ENCODE measurements at regions not wholly inside any gene's neighbourhood (a gene's known extent, or its start where the extent isn't known, plus 50 kb on each side); places are given as distances from the start of the nearest gene placed in this dataset.
"Not testable (repeated sequence)": the region's sequence is repeated elsewhere in the genome, so short reads cannot be mapped to it uniquely, and the experiment has no call there.

DNA sequence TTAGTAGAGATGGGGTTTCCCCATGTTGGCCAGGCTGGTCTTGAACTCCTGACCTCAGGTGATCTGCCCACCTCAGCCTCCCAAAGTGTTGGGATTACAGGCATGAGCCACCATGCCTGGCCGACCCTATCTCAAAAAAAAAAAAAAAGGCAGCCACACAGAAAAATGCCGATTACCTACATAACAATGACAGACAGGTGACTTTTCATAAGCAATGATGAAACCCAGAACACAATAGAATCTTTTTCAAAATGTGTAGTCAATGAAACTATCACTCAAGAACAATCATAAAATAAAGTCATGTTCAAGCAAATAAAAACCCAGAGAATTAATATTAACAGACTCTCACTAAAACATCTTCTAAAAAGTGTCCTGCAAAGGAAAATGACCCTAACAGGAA lies 135.6 kb upstream of the MVB12B start:
- DNase-seq = not testable (repeated sequence)

DNA sequence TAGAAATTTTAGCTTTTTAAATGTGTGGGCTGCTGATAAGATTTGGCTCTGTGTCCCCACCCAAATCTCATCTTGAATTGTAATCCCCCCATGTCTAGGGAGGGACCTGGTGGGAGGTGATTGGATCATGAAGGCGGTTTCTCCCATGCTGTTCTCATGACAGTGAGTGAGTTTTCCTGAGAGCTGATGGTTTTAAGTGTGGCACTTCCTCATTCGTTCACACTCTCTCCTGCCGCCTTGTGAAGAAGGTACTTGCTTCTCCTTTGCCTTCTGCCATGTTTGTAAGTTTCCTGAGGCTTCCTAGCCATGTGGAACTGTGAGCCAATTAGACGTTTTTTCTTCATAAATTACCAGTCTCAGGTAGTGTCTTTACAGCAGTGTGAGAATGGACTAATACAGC lies 127.8 kb upstream of the MVB12B start:
- no peak for DNase-seq

DNA sequence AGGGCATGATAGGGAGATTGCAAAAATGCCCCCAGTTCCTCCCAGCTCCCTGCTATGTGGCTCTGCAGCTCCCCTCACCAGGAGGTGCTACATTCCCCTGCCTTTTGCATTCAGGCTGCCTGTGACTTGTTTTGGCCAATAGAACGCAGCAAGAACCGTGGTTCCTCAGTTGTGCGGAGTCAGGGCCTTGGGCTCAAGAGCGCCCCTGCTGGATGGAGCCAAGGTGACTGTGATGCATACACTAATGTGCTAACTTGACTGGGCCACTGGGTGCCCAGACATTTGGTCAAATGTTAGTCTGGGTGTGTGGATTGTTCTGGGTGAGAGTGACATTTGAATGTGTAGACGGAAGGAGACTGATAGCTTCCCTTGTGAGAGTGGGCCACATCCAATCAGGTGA lies 123.3 kb upstream of the MVB12B start:
- no peak for DNase-seq

DNA sequence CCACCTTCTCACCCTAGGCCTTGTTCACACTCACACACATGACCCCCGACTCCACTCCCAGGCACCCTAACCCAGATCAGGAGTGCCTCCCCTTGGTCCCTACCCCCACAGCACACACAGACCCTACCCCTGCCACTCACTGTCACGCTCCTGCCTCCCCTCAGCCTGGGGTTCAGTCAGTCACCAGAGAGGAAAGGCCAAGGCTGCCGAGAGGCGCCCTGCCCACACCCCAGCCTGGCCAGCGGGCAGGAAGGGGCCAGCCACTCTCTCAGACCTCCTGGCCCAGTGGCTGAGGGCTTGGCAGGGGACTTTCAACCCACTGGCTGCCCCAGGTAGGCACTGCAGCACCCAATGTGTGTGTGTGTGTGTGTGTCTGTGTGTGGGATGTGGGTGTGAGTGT lies 122.4 kb upstream of the MVB12B start:
- no peak for DNase-seq

DNA sequence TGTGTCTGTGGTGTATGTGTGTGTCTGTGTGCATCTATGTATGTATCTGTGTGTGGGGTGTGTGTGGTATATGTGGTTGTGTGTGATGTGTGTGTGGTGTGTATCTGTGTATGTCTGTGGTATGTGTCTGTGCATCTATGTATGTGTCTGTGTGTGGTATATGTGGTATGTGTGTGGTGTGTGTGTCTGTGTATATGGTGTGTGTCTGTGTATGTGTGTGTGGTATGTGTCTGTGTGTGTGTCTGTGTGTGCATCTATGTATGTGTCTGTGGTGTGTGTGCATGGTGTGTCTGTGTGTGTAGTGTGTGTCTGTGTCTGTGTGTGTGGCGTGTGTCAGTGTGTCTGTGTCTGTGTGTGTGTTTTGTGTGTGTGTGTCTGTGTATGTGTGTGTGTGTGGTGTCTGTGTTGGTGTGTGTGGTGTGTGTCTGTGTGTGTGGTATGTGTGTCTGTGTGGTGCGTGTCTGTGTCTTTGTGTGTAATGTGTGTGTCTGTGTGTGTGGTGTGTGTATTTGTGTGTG lies 121.9 kb upstream of the MVB12B start:
- no peak for DNase-seq

DNA sequence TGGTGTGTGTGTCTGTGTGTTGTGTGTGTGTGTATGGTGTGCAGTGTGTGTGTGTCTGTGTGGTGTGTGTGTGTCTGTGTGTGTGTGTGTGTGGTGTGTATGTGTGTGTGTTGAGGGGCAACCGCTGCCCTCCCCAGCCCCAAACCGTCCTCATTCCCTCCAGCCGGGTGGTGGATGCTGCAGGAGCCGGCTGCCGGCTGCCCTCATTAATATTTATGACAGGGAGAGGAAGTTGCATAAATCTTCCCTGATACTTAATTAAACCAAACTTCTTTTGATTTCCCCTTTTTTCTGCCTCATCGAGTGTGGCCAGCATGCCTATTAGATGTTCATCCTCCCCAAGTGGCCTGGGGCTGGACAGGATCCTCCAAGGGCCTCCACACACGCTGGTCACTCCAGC lies 121.4 kb upstream of the MVB12B start:
- DNase-seq = no peak

DNA sequence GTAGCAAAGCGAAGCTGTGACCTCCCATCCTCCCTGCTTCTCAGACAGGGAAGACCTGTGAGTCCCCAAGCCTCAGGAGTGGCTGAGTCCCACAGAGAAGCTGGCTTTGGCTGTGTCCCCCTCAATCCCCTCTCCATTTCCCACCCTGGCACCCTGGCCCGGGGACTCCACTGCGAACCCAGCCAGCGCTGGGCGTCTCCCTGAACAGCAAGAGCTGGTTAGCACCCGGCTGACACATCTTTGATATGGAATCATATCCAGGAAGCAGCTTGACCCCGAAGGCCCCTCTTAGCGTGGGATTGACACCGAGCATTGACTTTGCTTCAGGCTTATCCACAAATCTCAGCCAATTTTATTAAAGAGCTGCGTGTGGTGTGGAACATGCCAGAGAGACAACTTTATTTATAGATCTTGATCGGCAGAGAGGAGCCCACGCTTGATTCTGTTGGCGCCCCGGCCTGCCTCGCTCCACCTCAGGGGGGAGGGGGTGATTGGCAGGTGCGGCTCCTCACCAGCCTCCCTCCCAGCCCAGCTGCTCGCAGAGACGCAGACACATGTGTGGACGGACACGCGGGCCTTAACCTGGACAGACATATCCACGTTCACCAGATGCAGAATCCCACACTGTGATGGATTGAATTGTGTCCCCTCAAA lies 120.7 kb upstream of the MVB12B start:
- DNase-seq = no peak

DNA sequence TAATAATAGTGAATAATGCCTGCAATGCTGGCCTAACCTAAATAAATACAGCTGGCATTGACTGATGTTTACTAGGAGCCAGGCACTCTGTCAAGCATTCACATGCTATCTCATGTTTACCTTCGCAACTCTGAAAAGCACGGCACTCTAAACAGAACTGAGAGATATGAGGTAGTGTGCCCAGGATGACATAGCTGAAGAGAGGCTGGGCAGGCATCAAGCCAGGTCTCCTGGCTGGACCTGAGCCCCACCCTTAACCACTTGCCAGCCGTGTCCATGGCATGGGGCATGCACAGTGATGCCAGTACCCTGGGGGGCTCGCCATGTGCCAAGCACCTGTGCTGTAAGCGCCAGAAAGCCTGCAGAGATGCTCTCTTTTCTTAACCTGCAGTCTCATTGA lies 119.4 kb upstream of the MVB12B start:
- DNase-seq = no peak

DNA sequence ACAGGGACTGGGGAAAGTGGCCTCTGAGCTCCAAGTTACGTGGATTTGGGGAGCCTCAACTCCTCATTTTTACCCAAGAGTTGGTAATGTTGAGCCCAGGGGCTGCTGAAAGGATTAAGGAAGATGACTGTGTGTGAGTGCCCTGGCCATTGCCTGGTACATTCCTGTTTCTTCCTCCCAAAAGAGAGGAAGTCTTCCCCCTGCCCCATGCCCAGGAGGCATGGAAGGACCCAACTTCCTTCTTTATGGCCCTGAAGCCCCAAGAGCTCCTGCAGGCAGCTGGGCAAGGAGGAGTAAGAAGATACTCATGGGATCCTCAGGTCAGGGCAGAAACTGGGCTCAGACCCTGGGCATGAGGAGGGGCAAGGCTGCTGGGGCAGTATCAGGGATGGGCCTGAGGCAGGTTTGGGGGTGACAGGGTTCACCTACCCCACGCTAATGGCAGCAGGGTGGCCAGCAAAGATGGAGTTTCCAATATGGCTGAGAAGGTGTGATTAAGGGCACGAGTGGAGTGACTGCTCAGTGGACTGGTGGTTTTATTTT lies 118.3 kb upstream of the MVB12B start:
- no peak for DNase-seq

DNA sequence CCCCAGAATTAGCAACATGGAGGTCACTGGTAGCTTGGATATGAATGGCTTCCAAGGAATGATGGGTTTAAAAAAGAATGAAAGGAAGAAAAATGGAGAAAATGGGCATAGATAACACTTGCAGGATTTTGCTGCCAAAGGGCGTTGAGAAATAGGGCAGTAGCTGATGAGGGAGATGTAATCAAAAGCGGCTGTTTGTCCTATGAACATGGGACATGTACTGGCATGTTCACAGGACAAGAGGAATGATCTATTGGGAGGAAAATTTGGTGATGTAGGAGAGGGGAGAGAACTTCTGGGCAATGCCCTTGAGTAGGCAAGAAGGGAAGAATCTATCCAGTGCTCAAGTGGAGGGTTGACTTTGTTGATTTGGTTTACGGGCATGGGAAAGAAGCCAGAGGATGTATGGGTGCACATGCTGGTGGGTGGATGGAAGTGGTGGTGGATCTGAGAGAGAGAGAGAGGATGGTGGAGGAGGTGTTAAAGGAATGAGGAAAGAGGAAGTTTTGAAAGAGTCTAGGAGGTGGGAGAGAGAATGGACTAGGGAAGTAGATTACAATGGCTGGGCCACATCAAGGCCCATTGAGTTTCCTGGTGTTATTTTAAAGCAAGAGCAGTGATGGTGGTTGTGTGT lies 115.1 kb upstream of the MVB12B start:
- DNase-seq = no peak

DNA sequence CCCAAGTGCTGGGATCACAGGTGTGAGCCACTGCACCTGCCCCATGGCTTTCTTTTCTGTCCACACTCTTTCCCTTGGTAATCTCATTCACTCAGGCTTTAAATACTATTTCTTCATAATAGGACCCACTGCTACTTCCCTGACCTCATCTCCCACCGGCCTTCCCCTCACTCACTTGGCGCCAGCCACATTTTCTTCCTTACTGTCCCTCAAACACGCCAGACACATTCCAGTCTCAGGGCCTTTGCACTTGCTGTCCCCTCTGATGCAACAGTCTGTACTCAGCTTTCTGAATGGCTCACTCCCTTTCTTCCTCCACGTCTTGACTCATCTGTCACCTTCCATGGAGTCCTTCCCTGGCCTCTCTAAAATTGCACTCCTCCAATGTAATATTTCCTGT lies 111.1 kb upstream of the MVB12B start:
- DNase-seq = no peak

DNA sequence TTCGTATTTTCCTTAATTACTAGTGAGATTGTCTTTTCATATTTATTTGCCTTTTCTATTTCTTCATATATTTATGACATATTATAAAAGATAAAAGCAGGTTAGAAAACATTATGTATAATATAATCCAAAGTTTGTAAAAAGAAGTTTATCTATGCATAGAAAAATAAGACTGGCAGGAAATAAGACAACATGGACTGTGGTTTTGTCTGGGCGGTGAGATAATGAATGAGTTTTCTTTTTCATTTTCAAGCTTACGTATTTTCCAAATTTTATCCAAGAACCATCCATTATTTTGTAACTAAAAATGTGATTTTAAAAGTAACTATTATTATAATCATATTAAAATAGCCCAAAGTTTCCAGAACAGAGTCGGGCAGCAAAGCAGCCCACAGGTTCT lies 109.8 kb upstream of the MVB12B start:
- no peak for DNase-seq

DNA sequence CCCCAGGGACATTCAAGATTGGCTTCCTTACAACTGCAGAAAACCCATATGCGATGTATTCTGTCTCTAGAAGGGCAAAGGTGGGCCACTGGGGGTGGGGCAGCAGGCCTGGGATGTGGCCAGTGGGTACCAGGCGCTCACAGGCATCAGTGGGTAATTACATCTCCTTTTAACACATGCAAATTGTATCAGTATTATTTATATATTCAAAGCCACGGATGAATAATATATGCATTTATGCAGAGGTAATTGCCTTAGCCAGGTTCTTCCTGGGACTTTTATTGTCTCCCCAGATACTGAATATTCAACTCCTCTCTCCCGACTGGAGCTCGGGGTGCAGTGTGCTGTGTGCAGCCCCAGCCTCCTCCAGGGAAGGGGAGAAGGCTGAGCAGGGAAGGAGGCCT lies 109.4 kb upstream of the MVB12B start:
- DNase-seq = no peak

DNA sequence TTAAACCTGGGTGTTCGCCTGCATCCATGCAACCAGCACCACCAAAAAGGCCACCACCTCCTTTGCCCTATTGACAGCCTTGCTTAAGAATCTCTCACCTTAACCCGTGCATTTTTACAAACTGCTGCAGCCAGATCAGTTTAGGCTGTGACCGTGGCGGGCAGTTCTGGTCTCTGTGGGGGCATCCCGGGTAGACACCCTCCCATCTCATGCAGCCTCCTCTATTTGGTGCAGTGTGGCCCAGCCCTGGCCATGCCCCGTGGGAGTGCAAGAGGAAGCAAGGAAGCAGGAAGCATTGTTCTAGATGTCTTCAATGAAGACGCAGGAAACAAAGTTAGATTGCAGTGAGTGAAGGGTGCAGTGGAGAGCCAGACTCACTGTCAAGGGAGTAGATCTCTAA lies 108.8 kb upstream of the MVB12B start:
- no peak for DNase-seq

DNA sequence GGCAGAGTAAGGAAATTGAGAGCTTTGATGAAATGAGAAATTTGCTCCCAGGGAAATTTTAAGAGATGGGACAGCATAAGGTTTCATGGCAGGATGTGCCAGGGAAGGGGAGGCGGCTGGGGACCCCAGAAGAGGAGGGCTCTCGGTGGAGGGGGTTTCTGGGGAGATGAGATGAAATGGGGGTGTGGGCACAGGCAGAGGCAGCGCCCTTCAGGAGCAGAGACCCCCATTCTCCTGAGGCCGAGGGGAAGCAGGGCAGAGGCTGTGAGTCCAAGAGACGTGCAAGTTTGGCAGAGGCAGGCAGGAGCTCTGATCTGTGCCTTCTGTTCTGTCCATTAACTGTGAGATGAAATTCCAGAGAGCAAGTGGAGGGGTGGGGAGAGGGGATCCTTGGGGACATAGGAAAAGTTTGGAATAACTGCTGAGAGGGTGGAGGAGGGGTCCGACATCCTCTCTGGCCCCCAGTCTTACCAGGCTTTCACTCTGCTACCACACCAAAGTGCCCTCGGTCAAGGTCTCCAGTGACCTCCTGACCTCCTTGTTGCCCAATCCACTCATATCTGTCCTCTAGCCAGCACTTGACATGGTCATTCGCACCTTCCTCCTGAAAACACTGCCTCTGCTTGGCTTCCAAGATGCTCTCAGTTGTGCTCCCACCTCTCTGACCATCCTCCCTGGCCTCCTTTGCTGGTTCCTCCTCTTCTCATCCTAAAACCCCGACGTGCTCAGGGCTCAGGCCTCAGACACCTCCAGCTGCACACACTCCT lies 108.1 kb upstream of the MVB12B start:
- DNase-seq = no peak

DNA sequence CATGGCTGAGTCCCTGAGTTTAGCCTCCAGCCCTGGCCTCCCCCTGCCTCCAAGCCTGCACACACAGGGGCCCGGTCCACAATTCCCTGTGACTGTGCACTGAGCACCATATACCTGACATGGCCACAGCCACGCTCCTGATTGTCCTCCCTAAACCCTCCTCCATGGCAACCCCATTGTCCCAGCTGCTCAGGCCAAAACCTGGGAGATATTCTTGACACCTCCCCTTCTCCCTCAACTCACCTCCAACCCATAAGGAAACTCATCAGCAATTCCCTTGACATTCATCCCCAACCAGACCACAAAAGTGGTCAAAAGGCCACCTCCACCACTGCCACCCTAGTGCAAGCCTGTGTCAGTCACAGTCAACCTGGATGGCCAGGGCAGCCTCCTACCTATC lies 107.5 kb upstream of the MVB12B start:
- DNase-seq = no peak

DNA sequence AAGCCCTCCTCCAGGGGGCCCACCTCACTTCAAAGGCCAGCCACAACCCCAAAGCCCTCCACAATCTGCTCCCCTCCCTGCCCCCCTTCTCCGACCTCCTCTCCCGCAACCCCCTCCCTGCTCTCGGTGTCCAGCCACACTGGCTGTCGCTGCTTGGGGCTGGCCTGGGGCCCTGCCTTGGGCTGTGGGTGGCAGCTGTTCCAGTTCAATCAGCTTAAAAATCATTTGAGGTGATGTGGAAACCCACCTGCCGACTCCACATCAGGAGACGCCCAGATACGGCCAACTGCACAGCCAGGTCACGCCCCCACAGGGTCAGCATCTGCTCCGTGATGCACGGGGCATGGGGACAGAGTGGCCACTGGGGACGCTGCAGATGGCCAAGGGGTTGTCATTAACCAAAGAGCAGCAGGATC lies 107.0 kb upstream of the MVB12B start:
- DNase-seq = no peak

DNA sequence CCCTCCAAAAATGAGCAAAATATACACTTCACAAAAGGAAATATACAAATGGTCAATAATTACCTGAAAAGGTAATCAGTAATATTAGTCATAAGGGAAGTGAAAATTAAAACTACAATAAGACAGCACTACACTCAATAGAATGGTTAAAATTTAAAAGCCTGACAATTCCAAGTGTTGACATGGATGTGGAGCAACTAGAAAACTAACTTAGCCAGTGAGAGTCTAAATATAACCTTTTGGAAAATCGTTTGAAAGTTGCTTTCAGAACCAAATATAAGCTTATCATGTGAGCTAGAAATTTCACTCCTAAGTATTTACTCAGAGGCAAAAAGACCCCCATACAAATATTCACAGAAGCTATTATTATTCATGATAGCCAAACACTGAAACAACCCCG lies 105.1 kb upstream of the MVB12B start:
- no peak for DNase-seq

DNA sequence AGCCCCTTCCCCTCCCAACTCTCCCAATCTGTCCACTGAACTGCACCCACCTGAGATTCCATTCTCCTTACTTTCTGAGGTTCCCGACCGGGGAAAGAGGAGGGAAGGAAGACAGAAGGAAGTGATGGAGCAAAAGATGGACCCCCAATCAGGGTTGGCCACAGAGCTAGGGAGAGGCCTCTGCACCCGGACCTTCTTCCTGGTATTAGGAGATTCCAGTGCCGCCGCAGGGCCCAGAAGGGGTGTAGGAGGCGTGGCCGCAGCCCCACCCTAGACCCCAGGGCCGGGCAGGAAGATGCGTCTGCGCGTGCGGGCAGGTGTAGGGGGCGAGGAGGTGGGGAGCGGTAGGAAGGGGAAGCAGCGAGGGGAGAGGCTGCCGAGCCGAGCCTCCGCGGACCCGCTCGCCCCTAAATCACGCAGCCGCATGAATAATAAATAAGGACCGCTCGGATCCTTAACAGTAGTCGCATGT lies 104.2 kb upstream of the MVB12B start:
- no peak for DNase-seq

DNA sequence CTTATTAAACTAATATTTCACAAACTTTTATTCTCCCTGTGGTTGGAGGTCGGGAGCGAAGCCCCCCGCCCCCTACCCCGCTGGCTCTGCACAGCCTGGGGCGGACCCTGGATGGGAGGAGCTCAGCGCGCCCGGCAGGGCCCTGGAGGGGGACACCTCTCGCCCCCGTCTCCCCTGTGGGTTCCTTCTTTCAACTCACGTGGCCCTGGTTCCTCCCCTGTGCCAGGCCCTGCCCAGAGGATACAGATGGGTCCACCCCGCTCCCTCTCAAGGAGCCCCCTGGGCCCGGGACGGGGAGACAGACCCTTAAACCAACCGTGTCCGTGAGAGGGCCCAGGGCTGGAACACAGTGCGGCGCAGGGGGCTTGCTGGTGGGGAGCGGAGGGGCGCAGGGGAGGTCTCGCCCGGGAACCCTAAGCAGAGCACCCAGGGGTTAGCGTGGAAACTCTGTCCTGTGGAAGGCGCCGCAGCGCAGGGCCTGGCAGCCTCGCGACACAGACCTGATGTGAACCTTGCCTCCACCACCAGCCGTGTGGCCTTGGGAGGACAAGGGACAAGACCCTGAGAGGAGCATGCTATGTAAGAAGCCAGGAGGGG lies 103.7 kb upstream of the MVB12B start:
- DNase-seq = no peak

DNA sequence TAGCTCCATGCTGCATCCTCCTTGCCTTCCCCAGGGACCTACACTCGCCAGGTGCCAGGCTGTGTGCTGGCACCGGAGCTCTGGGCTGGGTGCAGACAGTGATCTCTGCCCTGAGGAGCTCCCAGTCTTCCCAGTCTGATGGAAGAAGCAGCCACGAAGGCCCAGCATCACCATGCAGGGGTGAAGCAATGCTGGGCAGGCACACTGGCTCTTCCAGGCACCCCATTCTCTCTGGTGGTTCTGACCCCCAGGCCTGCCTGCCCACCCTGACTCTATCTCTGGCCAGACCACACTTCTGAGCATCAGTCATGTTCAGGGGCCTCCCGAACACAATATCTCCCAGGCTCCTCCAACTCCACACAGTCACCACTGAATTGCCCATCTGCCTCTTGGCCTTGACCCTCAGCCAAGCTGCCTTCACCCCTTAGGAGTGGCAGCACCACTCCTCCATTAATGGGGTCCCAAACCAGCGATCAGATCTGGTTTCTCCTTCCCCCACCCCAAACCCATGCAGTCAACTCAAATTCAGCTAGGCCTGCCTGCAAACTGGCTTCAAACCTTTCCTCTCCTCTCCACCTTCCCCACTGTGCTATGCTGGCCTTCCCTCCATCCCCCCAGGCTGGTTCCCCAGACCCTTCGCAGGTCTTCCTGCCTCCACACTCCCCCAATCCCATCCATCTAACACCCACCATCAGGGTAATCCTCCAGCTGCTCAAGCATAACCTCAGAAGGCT lies 102.7 kb upstream of the MVB12B start:
- DNase-seq = peak; percentile 21
